Keratinocyte (primary cell): ENCODE measurements at regions not wholly inside any gene's neighbourhood (a gene's known extent, or its start where the extent isn't known, plus 50 kb on each side); places are given as distances from the start of the nearest gene placed in this dataset.

Experiments used
- DNase-seq: peaks from one replicate; pipeline ENCODE4 v3.0.0-alpha.2; 2011; ENCODE audit warnings: low read depth, missing footprints, low spot score
- FAIRE-seq: peaks from 2 replicates; lab custom pipeline; 2011; peaks lifted over from hg19 to GRCh38; lab: Jason Lieb, UNC
- H2AFZ ChIP-seq: 2 replicates; pipeline ENCODE4 v1.6.0; 2012; ENCODE audit warnings: low read length, control low read depth, inconsistent platforms; ENCODE audit not compliant: control insufficient read depth
- H3K27ac ChIP-seq: 2 replicates; pipeline ENCODE4 v1.5.1; 2011; ENCODE audit warnings: low read length; ENCODE audit not compliant: control insufficient read depth, insufficient read depth
- H3K27me3 ChIP-seq: 3 replicates; pipeline ENCODE4 v1.6.0; 2011; ENCODE audit warnings: low read length; ENCODE audit not compliant: control insufficient read depth, insufficient read depth; ENCODE audit errors: extremely low read depth
- H3K36me3 ChIP-seq, 2 experiments: 2 replicates in 1 of 2; 3 replicates in 1 of 2; pipeline ENCODE4 v1.5.1; 2011; ENCODE audit warnings: low read length in 2 of 2, mild to moderate bottlenecking in 1 of 2; ENCODE audit not compliant: control insufficient read depth in 2 of 2, insufficient read depth in 2 of 2; ENCODE audit errors: extremely low read depth in 1 of 2
- H3K4me1 ChIP-seq: 3 replicates; pipeline ENCODE4 v1.5.1; 2011; ENCODE audit warnings: low read length; ENCODE audit not compliant: control insufficient read depth, insufficient read depth; ENCODE audit errors: extremely low read depth
- H3K4me2 ChIP-seq: 3 replicates; pipeline ENCODE4 v1.6.0; 2011; ENCODE audit warnings: low read depth, low read length; ENCODE audit not compliant: control insufficient read depth, insufficient read depth; ENCODE audit errors: extremely low read depth
- H3K4me3 ChIP-seq, 3 experiments: fragments of 200-600 bp in 1 of 3; sonication (generic) in 1 of 3; 2 replicates in 2 of 3; 3 replicates in 1 of 3; pipeline ENCODE4 v1.5.1; 2011 to 2016; ENCODE audit warnings: low read length in 3 of 3, mild to moderate bottlenecking in 3 of 3, control low read depth in 2 of 3, inconsistent platforms in 1 of 3, low read depth in 1 of 3, mixed read lengths in 1 of 3, mixed run types in 1 of 3, moderate library complexity in 1 of 3; ENCODE audit not compliant: control insufficient read depth in 2 of 3, insufficient read depth in 2 of 3; ENCODE audit errors: extremely low read depth in 1 of 3
- H3K79me2 ChIP-seq: 2 replicates; pipeline ENCODE4 v1.6.0; 2012; ENCODE audit warnings: low read length; ENCODE audit not compliant: control insufficient read depth, insufficient read depth
- H3K9ac ChIP-seq: 3 replicates; pipeline ENCODE4 v1.6.0; 2011; ENCODE audit warnings: low read length; ENCODE audit not compliant: control insufficient read depth, insufficient read depth; ENCODE audit errors: extremely low read depth
- H3K9me1 ChIP-seq: 3 replicates; pipeline ENCODE4 v1.6.0; 2011; ENCODE audit warnings: low read length; ENCODE audit not compliant: control insufficient read depth, insufficient read depth; ENCODE audit errors: extremely low read depth
- H3K9me3 ChIP-seq: 2 replicates; pipeline ENCODE4 v1.5.1; 2012; ENCODE audit warnings: low read depth, low read length; ENCODE audit not compliant: control insufficient read depth
- H4K20me1 ChIP-seq: 3 replicates; pipeline ENCODE4 v1.6.0; 2011; ENCODE audit warnings: low read length; ENCODE audit not compliant: control insufficient read depth, insufficient read depth; ENCODE audit errors: extremely low read depth
- CTCF ChIP-seq, 3 experiments: IDR thresholded peaks in 1 of 3; conservative IDR thresholded peaks in 1 of 3; optimal IDR thresholded peaks in 1 of 3; 2 replicates in 2 of 3; 3 replicates in 1 of 3; pipeline versions ENCODE3 to v1.5.1; 2011; ENCODE audit warnings: low read length in 3 of 3, mild to moderate bottlenecking in 3 of 3, moderate library complexity in 2 of 3, control low read depth in 1 of 3, inconsistent platforms in 1 of 3; ENCODE audit not compliant: insufficient read depth in 2 of 3; ENCODE audit errors: extremely low read depth in 1 of 3
- EZH2 ChIP-seq: IDR thresholded peaks from one replicate; pipeline ENCODE4 v1.6.1; 2012; ENCODE audit warnings: inconsistent platforms, mild to moderate bottlenecking, low read length, moderate library complexity
- dilution Hi-C: fragments of 300-500 bp; cut with MboI; formaldehyde crosslinking; loops from one replicate; pipeline ENCODE4 v1.7.0; 2020; ENCODE audit warnings: low sequenced_read_pairs; ENCODE audit not compliant: extremely low pct_ligation_motif_present

GRCh38 chr4:188619456-188620149 is 480.4 kb downstream of the TRIML1 start:
- Histone ChIP-seq H3K9me1 (no peaks in the 10 kb centered on the region), H4K20me1 (no peaks in the 10 kb centered on the region), H3K27me3 (no peaks in the 10 kb centered on the region), H3K4me2 (no peak overlapping the region), H3K9ac (no peak overlapping the region), H3K9me3 (peaks cover 2% of the 10 kb centered on the region), H2AFZ (no peak overlapping the region), H3K79me2 (no peaks in the 10 kb centered on the region), H3K27ac (no peak overlapping the region), H3K36me3 (no peaks in the 10 kb centered on the region), H3K4me3 (no peak overlapping the region), H3K4me1 (no peaks in the 10 kb centered on the region)
- TF ChIP-seq CTCF (optimal IDR thresholded peaks at IDR 0.05 in 1 of 3, IDR thresholded peaks at IDR 0.05 in 1 of 3, conservative IDR thresholded peaks at IDR 0.05 in 1 of 3; ENCODE audit: extremely low read depth in 1 of 3, insufficient read depth in 2 of 3, low read length in 3 of 3) (no peak), EZH2 (no peak)
- dilution Hi-C loops, result no loop called here
- FAIRE-seq, result no peak
- DNase-seq, result no peak

GRCh38 chr4:188620608-188621007 is 481.4 kb downstream of the TRIML1 start:
- Histone ChIP-seq H3K4me2 (no peak overlapping the region), H3K9me1 (no peaks in the 10 kb centered on the region), H3K36me3 (no peaks in the 10 kb centered on the region), H3K4me1 (no peaks in the 10 kb centered on the region), H3K9me3 (peaks cover 2% of the 10 kb centered on the region), H2AFZ (no peak overlapping the region), H3K27ac (no peak overlapping the region), H3K79me2 (no peaks in the 10 kb centered on the region), H3K9ac (no peak overlapping the region), H4K20me1 (no peaks in the 10 kb centered on the region), H3K27me3 (no peaks in the 10 kb centered on the region), H3K4me3 (no peak overlapping the region)
- no peak for FAIRE-seq
- TF ChIP-seq CTCF (optimal IDR thresholded peaks at IDR 0.05 in 1 of 3, IDR thresholded peaks at IDR 0.05 in 1 of 3, conservative IDR thresholded peaks at IDR 0.05 in 1 of 3; ENCODE audit: extremely low read depth in 1 of 3, insufficient read depth in 2 of 3, low read length in 3 of 3) (no peak), EZH2 (no peak)
- no peak for DNase-seq
- dilution Hi-C loops, result no loop called here
